Activated T-helper 17 cell treated with anti-CD3 and anti-CD28 coated beads, Interleukin-2, amount 50 U/mL, for 72 hours (primary cell): ENCODE measurements at regions not wholly inside any gene's neighbourhood (a gene's known extent, or its start where the extent isn't known, plus 50 kb on each side); places are given as distances from the start of the nearest gene placed in this dataset.
"Not testable (repeated sequence)": the region's sequence is repeated elsewhere in the genome, so short reads cannot be mapped to it uniquely, and the experiment has no call there.

Source experiments
- ATAC-seq: fragments of 150-1000 bp; cut with Tn5 transposase; replicated peaks from 2 replicates; pipeline ENCODE4 v1.10.0; 2021; ENCODE audit warnings: mild to moderate bottlenecking, moderate library complexity
- H3K27ac Mint-ChIP-seq: one replicate; pipeline ENCODE4 v1.8.0; 2022; ENCODE audit warnings: mixed read lengths
- H3K27me3 Mint-ChIP-seq: one replicate; pipeline ENCODE4 v1.8.0; 2022; ENCODE audit warnings: mixed read lengths
- H3K36me3 Mint-ChIP-seq: one replicate; pipeline ENCODE4 v1.8.0; 2022; ENCODE audit warnings: low read depth, mild to moderate bottlenecking, mixed read lengths
- H3K4me1 Mint-ChIP-seq: one replicate; pipeline ENCODE4 v1.8.0; 2022; ENCODE audit warnings: mixed read lengths
- H3K4me3 Mint-ChIP-seq: one replicate; pipeline ENCODE4 v1.8.0; 2022; ENCODE audit warnings: mild to moderate bottlenecking, mixed read lengths
- H3K9me3 Mint-ChIP-seq: one replicate; pipeline ENCODE4 v1.8.0; 2022; ENCODE audit warnings: mixed read lengths

- Mint-ChIP-seq H3K27me3 (no peaks in the 10 kb centered on the region), H3K9me3 (no peaks in the 10 kb centered on the region), H3K27ac (no peak overlapping the region), H3K4me1 (peaks cover 6% of the 10 kb centered on the region), H3K36me3 (no peaks in the 10 kb centered on the region), H3K4me3 (no peak overlapping the region)
- peak; percentile 23 for ATAC-seq
These were observed 80.4 kb upstream of the LMCD1 start for GRCh38 chr3:8421267-8421666.

GRCh38 chr3:8421711-8422110 is 79.9 kb upstream of the LMCD1 start:
- Mint-ChIP-seq H3K4me1 (peaks cover 2% of the 10 kb centered on the region), H3K27me3 (no peaks in the 10 kb centered on the region), H3K36me3 (no peaks in the 10 kb centered on the region), H3K9me3 (no peaks in the 10 kb centered on the region), H3K4me3 (no peak overlapping the region), H3K27ac (no peak overlapping the region)
- ATAC-seq: no peak

- Mint-ChIP-seq H3K9me3 (no peaks in the 10 kb centered on the region), H3K4me3 (no peak overlapping the region), H3K27me3 (no peaks in the 10 kb centered on the region), H3K27ac (no peak overlapping the region), H3K36me3 (no peaks in the 10 kb centered on the region), H3K4me1 (no peaks in the 10 kb centered on the region)
- no peak for ATAC-seq
These were observed 78.3 kb upstream of the LMCD1 start for GRCh38 chr3:8423307-8423706.

- no peaks in the 10 kb centered on the region for H3K4me1 Mint-ChIP-seq
- H3K36me3 Mint-ChIP-seq: no peaks in the 10 kb centered on the region
- no peak overlapping the region for H3K27ac Mint-ChIP-seq
- H3K9me3 Mint-ChIP-seq: no peaks in the 10 kb centered on the region
- peaks cover 3% of the 10 kb centered on the region for H3K27me3 Mint-ChIP-seq
- no peak for ATAC-seq
- no peak overlapping the region for H3K4me3 Mint-ChIP-seq
These were observed 77.3 kb upstream of the LMCD1 start for GRCh38 chr3:8424281-8424680.

- Mint-ChIP-seq H3K36me3 (no peaks in the 10 kb centered on the region), H3K4me3 (no peak overlapping the region), H3K27me3 (peaks cover 4% of the 10 kb centered on the region), H3K27ac (no peak overlapping the region), H3K4me1 (no peaks in the 10 kb centered on the region), H3K9me3 (no peaks in the 10 kb centered on the region)
- no peak for ATAC-seq
These were observed 64.8 kb upstream of the LMCD1 start for GRCh38 chr3:8436661-8437287.

GRCh38 chr3:8438507-8439079 is 63.0 kb upstream of the LMCD1 start:
- Mint-ChIP-seq H3K4me3 (no peak overlapping the region), H3K27ac (no peak overlapping the region), H3K36me3 (no peaks in the 10 kb centered on the region), H3K9me3 (no peaks in the 10 kb centered on the region), H3K4me1 (no peaks in the 10 kb centered on the region), H3K27me3 (no peaks in the 10 kb centered on the region)
- no peak for ATAC-seq

GRCh38 chr3:8440142-8440541 is 61.5 kb upstream of the LMCD1 start:
- not testable (repeated sequence) for H3K4me1 Mint-ChIP-seq, H3K27me3 Mint-ChIP-seq, H3K4me3 Mint-ChIP-seq, H3K36me3 Mint-ChIP-seq, H3K27ac Mint-ChIP-seq, ATAC-seq, H3K9me3 Mint-ChIP-seq

GRCh38 chr3:8441969-8442559 is 59.6 kb upstream of the LMCD1 start:
- no peaks in the 10 kb centered on the region for H3K27me3 Mint-ChIP-seq
- ATAC-seq: no peak

GRCh38 chr3:8442993-8443650 is 58.5 kb upstream of the LMCD1 start:
- Mint-ChIP-seq H3K27ac (no peak overlapping the region), H3K36me3 (no peaks in the 10 kb centered on the region), H3K4me3 (no peak overlapping the region), H3K4me1 (no peaks in the 10 kb centered on the region), H3K9me3 (no peaks in the 10 kb centered on the region), H3K27me3 (peaks cover 5% of the 10 kb centered on the region)
- ATAC-seq: no peak

More at GRCh38 chr3:8441969-8442559, 59.6 kb upstream of the LMCD1 start:
- Mint-ChIP-seq H3K4me3 (no peak overlapping the region), H3K36me3 (no peaks in the 10 kb centered on the region), H3K4me1 (no peaks in the 10 kb centered on the region), H3K9me3 (no peaks in the 10 kb centered on the region), H3K27ac (no peak overlapping the region)

GRCh38 chr3:8443829-8444791 is 57.5 kb upstream of the LMCD1 start:
- Mint-ChIP-seq H3K4me3 (no peak overlapping the region), H3K27me3 (peaks cover 5% of the 10 kb centered on the region), H3K4me1 (no peaks in the 10 kb centered on the region), H3K9me3 (no peaks in the 10 kb centered on the region), H3K27ac (no peak overlapping the region), H3K36me3 (no peaks in the 10 kb centered on the region)
- ATAC-seq: no peak

GRCh38 chr3:8444883-8445282 is 56.7 kb upstream of the LMCD1 start:
- Mint-ChIP-seq H3K27ac (no peak overlapping the region), H3K4me1 (no peaks in the 10 kb centered on the region), H3K4me3 (no peak overlapping the region), H3K9me3 (no peaks in the 10 kb centered on the region), H3K36me3 (no peaks in the 10 kb centered on the region), H3K27me3 (peaks cover 7% of the 10 kb centered on the region)
- ATAC-seq: no peak

- peaks cover 10% of the 10 kb centered on the region for H3K27me3 Mint-ChIP-seq
- no peak for ATAC-seq
- no peaks in the 10 kb centered on the region for H3K9me3 Mint-ChIP-seq
- no peaks in the 10 kb centered on the region for H3K36me3 Mint-ChIP-seq
- H3K4me1 Mint-ChIP-seq: no peaks in the 10 kb centered on the region
- H3K4me3 Mint-ChIP-seq: no peak overlapping the region
- H3K27ac Mint-ChIP-seq: no peak overlapping the region
These were observed 55.8 kb upstream of the LMCD1 start for GRCh38 chr3:8445861-8446260.

GRCh38 chr3:8446845-8447244 is 54.8 kb upstream of the LMCD1 start:
- Mint-ChIP-seq H3K9me3 (no peaks in the 10 kb centered on the region), H3K36me3 (no peaks in the 10 kb centered on the region), H3K4me3 (no peak overlapping the region), H3K27ac (no peak overlapping the region), H3K27me3 (peaks cover 10% of the 10 kb centered on the region), H3K4me1 (no peaks in the 10 kb centered on the region)
- no peak for ATAC-seq

- no peaks in the 10 kb centered on the region for H3K9me3 Mint-ChIP-seq
These were observed 51.0 kb upstream of the LMCD1 start for GRCh38 chr3:8450618-8451017.

More at GRCh38 chr3:8450618-8451017, 51.0 kb upstream of the LMCD1 start:
- Mint-ChIP-seq H3K36me3 (no peaks in the 10 kb centered on the region), H3K4me1 (no peaks in the 10 kb centered on the region), H3K27ac (no peak overlapping the region), H3K4me3 (no peak overlapping the region), H3K27me3 (peaks cover 14% of the 10 kb centered on the region)
- ATAC-seq: no peak
